ENCODE measurements at regions not wholly inside any gene's neighbourhood (a gene's known extent, or its start where the extent isn't known, plus 50 kb on each side); places are given as distances from the start of the nearest gene placed in this dataset.

DNA sequence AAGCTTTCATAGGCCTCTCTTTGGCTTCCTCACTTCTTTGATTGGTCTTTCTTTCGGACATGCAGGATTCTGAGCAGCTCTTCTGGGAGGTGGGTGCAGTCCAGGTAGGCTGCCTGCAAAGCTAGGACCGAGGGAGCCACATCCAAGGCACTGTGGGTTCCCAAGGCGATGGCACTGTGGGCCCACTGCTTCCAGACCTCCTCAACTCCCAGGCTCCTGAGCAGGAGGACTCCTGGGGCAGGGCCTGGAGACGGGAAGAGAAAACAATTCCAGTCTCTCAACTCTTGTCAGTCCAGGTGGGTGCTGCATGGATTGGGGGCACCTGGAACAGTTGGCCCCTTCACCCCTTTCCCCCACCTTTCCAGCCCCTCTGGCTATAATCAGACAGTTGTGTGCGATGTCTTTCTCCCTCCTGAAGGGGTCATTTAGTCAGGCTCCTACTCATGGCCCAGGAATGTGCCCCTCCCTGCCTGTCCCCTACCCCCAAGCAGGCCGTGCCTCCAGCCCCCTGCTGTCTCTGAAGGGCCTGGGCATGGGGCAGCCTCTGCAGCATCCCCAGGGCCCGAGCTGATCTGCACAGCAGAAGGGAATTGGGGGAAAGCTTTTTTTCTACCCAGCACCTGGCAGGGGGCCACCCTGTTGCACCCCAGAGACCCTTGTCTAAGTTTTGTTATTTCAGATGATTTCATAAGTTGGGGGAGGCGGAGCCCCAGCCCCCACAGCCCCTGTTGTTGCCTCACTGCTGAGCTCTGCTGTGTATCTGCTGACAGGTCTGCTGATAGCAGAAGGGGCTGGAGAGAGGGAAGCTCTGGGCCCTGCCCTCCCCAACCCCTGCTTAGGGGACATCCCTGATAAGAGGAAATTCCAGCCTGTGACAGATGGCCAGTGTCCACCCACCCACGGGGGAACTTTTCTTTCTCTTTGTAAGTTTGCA, 330.3 kb downstream of the SEC14L1 start:
- Histone ChIP-seq H3K79me2 (ENCODE audit: control insufficient read depth, low read length) (peaks cover 100% of the 10 kb centered on the region), H3K4me2 (ENCODE audit: low read length) (peak overlapping the region; percentile 69), H3K9me3 (ENCODE audit: control insufficient read depth, insufficient read depth, low read length) (no peaks in the 10 kb centered on the region), H3K36me3 (ENCODE audit: control insufficient read depth, low read length) (peaks cover 98% of the 10 kb centered on the region), H3K9me2 (replicated peaks; ENCODE audit: control insufficient read depth, low read length) (no peaks in the 10 kb centered on the region), H3K27ac (ENCODE audit: low read depth, low read length) (peak overlapping the region; percentile 90), H3K4me1 (ENCODE audit: control insufficient read depth, low read length) (peaks cover 97% of the 10 kb centered on the region), H4K20me1 (ENCODE audit: control insufficient read depth, insufficient read depth, low read depth, low read length) (peaks cover 28% of the 10 kb centered on the region), H3K27me3 (ENCODE audit: control insufficient read depth, low read length) (no peaks in the 10 kb centered on the region), H3F3A (ENCODE audit: control insufficient read depth, insufficient read depth) (peaks cover 16% of the 10 kb centered on the region), H3K4me3 (ENCODE audit: low read length) (peak overlapping the region; percentile 62)
- TF ChIP-seq, protein P1, sequence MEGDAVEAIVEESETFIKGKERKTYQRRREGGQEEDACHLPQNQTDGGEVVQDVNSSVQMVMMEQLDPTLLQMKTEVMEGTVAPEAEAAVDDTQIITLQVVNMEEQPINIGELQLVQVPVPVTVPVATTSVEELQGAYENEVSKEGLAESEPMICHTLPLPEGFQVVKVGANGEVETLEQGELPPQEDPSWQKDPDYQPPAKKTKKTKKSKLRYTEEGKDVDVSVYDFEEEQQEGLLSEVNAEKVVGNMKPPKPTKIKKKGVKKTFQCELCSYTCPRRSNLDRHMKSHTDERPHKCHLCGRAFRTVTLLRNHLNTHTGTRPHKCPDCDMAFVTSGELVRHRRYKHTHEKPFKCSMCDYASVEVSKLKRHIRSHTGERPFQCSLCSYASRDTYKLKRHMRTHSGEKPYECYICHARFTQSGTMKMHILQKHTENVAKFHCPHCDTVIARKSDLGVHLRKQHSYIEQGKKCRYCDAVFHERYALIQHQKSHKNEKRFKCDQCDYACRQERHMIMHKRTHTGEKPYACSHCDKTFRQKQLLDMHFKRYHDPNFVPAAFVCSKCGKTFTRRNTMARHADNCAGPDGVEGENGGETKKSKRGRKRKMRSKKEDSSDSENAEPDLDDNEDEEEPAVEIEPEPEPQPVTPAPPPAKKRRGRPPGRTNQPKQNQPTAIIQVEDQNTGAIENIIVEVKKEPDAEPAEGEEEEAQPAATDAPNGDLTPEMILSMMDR (IDR thresholded peaks at IDR 0.05; ENCODE audit: low read depth, low read length, poor library complexity, severe bottlenecking), result no peak
- no peak for TF ChIP-seq EZH2phosphoT487 (IDR thresholded peaks at IDR 0.05; ENCODE audit: borderline replicate concordance, low read length)

GRCh38 chr17:77471984-77472461, 331.3 kb downstream of the SEC14L1 start:
- Histone ChIP-seq H3K4me3 (ENCODE audit: low read length) (peak overlapping the region; percentile 62), H3K4me1 (ENCODE audit: control insufficient read depth, low read length) (peaks cover 88% of the 10 kb centered on the region), H3K27me3 (ENCODE audit: control insufficient read depth, low read length) (no peaks in the 10 kb centered on the region), H3K9me3 (ENCODE audit: control insufficient read depth, insufficient read depth, low read length) (no peaks in the 10 kb centered on the region), H3K4me2 (ENCODE audit: low read length) (peak overlapping the region; percentile 69), H3K36me3 (ENCODE audit: control insufficient read depth, low read length) (peaks cover 98% of the 10 kb centered on the region), H3K27ac (ENCODE audit: low read depth, low read length) (peak overlapping the region; percentile 90), H3K79me2 (ENCODE audit: control insufficient read depth, low read length) (peaks cover 100% of the 10 kb centered on the region), H3K9me2 (replicated peaks; ENCODE audit: control insufficient read depth, low read length) (no peaks in the 10 kb centered on the region), H3F3A (ENCODE audit: control insufficient read depth, insufficient read depth) (peaks cover 16% of the 10 kb centered on the region), H4K20me1 (ENCODE audit: control insufficient read depth, insufficient read depth, low read depth, low read length) (peaks cover 20% of the 10 kb centered on the region)
- TF ChIP-seq, protein P1 (IDR thresholded peaks at IDR 0.05; ENCODE audit: low read depth, low read length, poor library complexity, severe bottlenecking), result no peak
- TF ChIP-seq EZH2phosphoT487 (IDR thresholded peaks at IDR 0.05; ENCODE audit: borderline replicate concordance, low read length), result no peak

GRCh38 chr17:77472468-77473310, 331.9 kb downstream of the SEC14L1 start:
- Histone ChIP-seq H3K79me2 (ENCODE audit: control insufficient read depth, low read length) (peaks cover 100% of the 10 kb centered on the region), H4K20me1 (ENCODE audit: control insufficient read depth, insufficient read depth, low read depth, low read length) (peaks cover 27% of the 10 kb centered on the region), H3K4me1 (ENCODE audit: control insufficient read depth, low read length) (peaks cover 81% of the 10 kb centered on the region), H3K27ac (ENCODE audit: low read depth, low read length) (peak overlapping the region; percentile 90), H3K36me3 (ENCODE audit: control insufficient read depth, low read length) (peaks cover 98% of the 10 kb centered on the region), H3K4me3 (ENCODE audit: low read length) (peak overlapping the region; percentile 62), H3K4me2 (ENCODE audit: low read length) (peak overlapping the region; percentile 69), H3K27me3 (ENCODE audit: control insufficient read depth, low read length) (no peaks in the 10 kb centered on the region), H3K9me2 (replicated peaks; ENCODE audit: control insufficient read depth, low read length) (no peaks in the 10 kb centered on the region), H3K9me3 (ENCODE audit: control insufficient read depth, insufficient read depth, low read length) (no peaks in the 10 kb centered on the region), H3F3A (ENCODE audit: control insufficient read depth, insufficient read depth) (peaks cover 16% of the 10 kb centered on the region)
- no peak for TF ChIP-seq EZH2phosphoT487 (IDR thresholded peaks at IDR 0.05; ENCODE audit: borderline replicate concordance, low read length)
- TF ChIP-seq, protein P1 (IDR thresholded peaks at IDR 0.05; ENCODE audit: low read depth, low read length, poor library complexity, severe bottlenecking), result no peak
